GM23248 (cell line): ENCODE measurements at regions not wholly inside any gene's neighbourhood (a gene's known extent, or its start where the extent isn't known, plus 50 kb on each side); places are given as distances from the start of the nearest gene placed in this dataset.

Experiments
- DNase-seq: peaks from one replicate; pipeline ENCODE4 v3.0.0-alpha.2; 2015
- H2AFZ ChIP-seq: fragments of 200-600 bp; sonication (generic); 2 replicates; pipeline ENCODE4 v1.6.1; 2016; ENCODE audit warnings: antibody characterized with exemption
- H3F3A ChIP-seq: fragments of 200-600 bp; sonication (generic); 2 replicates; pipeline ENCODE4 v1.6.1; 2016; ENCODE audit warnings: mild to moderate bottlenecking, antibody characterized with exemption, mixed run types; ENCODE audit not compliant: insufficient read depth
- H3K27ac ChIP-seq: fragments of 200-600 bp; sonication (generic); 2 replicates; pipeline ENCODE4 v1.5.1; 2016; ENCODE audit warnings: mild to moderate bottlenecking
- H3K27me3 ChIP-seq: fragments of 200-600 bp; sonication (generic); replicated peaks from 2 replicates; pipeline ENCODE4 v1.6.1; 2016; ENCODE audit warnings: mild to moderate bottlenecking; ENCODE audit not compliant: insufficient read depth
- H3K36me3 ChIP-seq: fragments of 200-600 bp; sonication (generic); 2 replicates; pipeline ENCODE4 v1.6.1; 2016; ENCODE audit warnings: low read depth, mild to moderate bottlenecking
- H3K4me1 ChIP-seq: fragments of 200-600 bp; sonication (generic); 2 replicates; pipeline ENCODE4 v1.6.1; 2016; ENCODE audit warnings: mild to moderate bottlenecking; ENCODE audit not compliant: insufficient read depth
- H3K4me2 ChIP-seq: fragments of 200-600 bp; sonication (generic); one replicate; pipeline ENCODE4 v1.6.1; 2016; ENCODE audit warnings: mild to moderate bottlenecking; ENCODE audit not compliant: unreplicated experiment
- H3K4me3 ChIP-seq: fragments of 200-600 bp; sonication (generic); 2 replicates; pipeline ENCODE4 v1.5.1; 2016; ENCODE audit warnings: mild to moderate bottlenecking
- H3K79me2 ChIP-seq: fragments of 200-600 bp; sonication (generic); 2 replicates; pipeline ENCODE4 v1.6.1; 2016; ENCODE audit warnings: mild to moderate bottlenecking; ENCODE audit not compliant: insufficient read depth
- H3K9ac ChIP-seq: fragments of 200-600 bp; sonication (generic); 2 replicates; pipeline ENCODE4 v1.6.1; 2016; ENCODE audit warnings: mild to moderate bottlenecking
- H3K9me2 ChIP-seq: fragments of 200-600 bp; sonication (generic); 2 replicates; pipeline ENCODE4 v1.6.1; 2016; ENCODE audit warnings: mixed run types, mild to moderate bottlenecking, moderate library complexity; ENCODE audit not compliant: insufficient read depth
- H3K9me3 ChIP-seq: fragments of 200-600 bp; sonication (generic); one replicate; pipeline ENCODE4 v1.6.1; 2017; ENCODE audit warnings: low read depth
- H4K20me1 ChIP-seq: fragments of 200-600 bp; sonication (generic); 2 replicates; pipeline ENCODE4 v1.6.0; 2016; ENCODE audit not compliant: insufficient read depth
- EZH2 ChIP-seq: fragments of 200-600 bp; sonication (generic); IDR thresholded peaks from 2 replicates; pipeline ENCODE4 v1.6.1; 2018; ENCODE audit warnings: antibody characterized with exemption, mild to moderate bottlenecking; ENCODE audit not compliant: insufficient read depth, poor library complexity, severe bottlenecking
- EZH2phosphoT487 ChIP-seq: fragments of 200-600 bp; sonication (generic); IDR thresholded peaks from 2 replicates; pipeline ENCODE4 v1.6.1; 2018; ENCODE audit warnings: antibody characterized with exemption, moderate library complexity, mild to moderate bottlenecking, low read depth; ENCODE audit not compliant: insufficient read depth
- WGBS, 2 experiments: methylation state at CpG; one replicate each; pipeline ENCODE4 v1.1.6; 2015 to 2017; ENCODE audit warnings: low lambda C conversion rate in 2 of 2, low coverage in 1 of 2; ENCODE audit errors: missing lambda C conversion rate in 2 of 2; 5-methylcytosine and 5-hydroxymethylcytosine counted together
- in situ Hi-C: fragments of 300-500 bp; cut with MboI; formaldehyde crosslinking; loops from 2 replicates; pipeline ENCODE4 v1.15.0; 2020

DNA sequence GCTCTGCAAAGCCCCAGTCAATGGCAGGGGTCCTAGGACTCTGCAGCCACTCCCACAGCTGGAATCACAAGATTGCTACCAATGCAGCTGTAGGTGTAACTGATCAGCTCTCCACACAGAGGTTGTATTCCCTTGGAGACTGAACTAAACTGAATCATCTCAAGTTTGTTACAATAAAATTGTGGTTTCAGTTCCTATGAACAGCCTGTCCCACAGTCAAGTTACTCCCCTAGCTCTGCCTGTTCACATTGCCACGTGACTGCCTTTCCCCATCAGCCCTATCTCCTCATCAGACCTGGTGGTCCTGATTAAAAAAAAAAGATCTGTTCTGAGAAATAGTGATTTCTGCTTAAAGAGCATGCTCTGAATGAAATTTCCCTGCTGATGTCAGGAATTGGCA is 287.9 kb upstream of the NBEA start:
- no peaks in the 10 kb centered on the region for H3K79me2 ChIP-seq
- H3F3A ChIP-seq = no peaks in the 10 kb centered on the region
- no peaks in the 10 kb centered on the region for H3K9me3 ChIP-seq
- WGBS, 2 experiments = 4 to 13% methylated on average over 1 of the region's 1 CpG
- H4K20me1 ChIP-seq = no peaks in the 10 kb centered on the region
- in situ Hi-C loops = no loop called here
- H3K9me2 ChIP-seq = no peaks in the 10 kb centered on the region
- TF ChIP-seq EZH2 = no peak
- TF ChIP-seq EZH2phosphoT487 = no peak
- 0 out of 2 replicates have a peak, but pooled peaks cover 8% of the 10 kb centered on the region for H3K4me1 ChIP-seq
- no peak overlapping the region for H2AFZ ChIP-seq
- H3K27ac ChIP-seq = no peak overlapping the region
- H3K27me3 ChIP-seq = no peaks in the 10 kb centered on the region
- no peak overlapping the region for H3K4me3 ChIP-seq
- H3K4me2 ChIP-seq = no peak overlapping the region
- H3K36me3 ChIP-seq = no peaks in the 10 kb centered on the region
- H3K9ac ChIP-seq = no peak overlapping the region
- peak; percentile 37 for DNase-seq

DNA sequence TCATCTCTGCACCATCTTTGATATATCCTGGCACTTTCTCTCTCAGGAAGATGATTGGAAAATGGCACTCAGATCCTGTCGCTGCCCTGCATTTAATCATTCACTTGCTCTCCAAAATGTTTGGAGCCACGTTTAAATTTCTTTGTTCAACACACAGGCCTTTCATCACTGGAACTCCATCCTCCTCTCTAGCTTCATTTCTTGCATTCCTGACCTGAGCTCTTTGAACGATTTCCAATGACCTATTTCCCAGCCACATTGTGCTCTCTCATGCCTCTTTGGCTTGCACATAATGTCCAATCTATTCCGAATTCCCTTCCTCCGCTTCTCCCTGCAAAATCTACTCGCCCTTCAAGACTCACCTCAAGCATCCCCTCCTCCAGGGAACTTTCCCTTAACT is 287.4 kb upstream of the NBEA start:
- peak; percentile 2 for DNase-seq
- no peaks in the 10 kb centered on the region for H3F3A ChIP-seq
- no peak overlapping the region for H3K9ac ChIP-seq
- WGBS, 2 experiments = 57 to 60% methylated on average over 6 of the region's 6 CpGs
- H3K36me3 ChIP-seq = no peaks in the 10 kb centered on the region
- H3K4me2 ChIP-seq = no peak overlapping the region
- no peaks in the 10 kb centered on the region for H3K79me2 ChIP-seq
- H3K27ac ChIP-seq = no peak overlapping the region
- no peaks in the 10 kb centered on the region for H3K9me3 ChIP-seq
- H3K4me1 ChIP-seq = 0 out of 2 replicates have a peak, but pooled peaks cover 8% of the 10 kb centered on the region
- no peak overlapping the region for H2AFZ ChIP-seq
- H3K4me3 ChIP-seq = no peak overlapping the region
- H3K27me3 ChIP-seq = no peaks in the 10 kb centered on the region
- in situ Hi-C loops = no loop called here
- H3K9me2 ChIP-seq = no peaks in the 10 kb centered on the region
- no peaks in the 10 kb centered on the region for H4K20me1 ChIP-seq
- no peak for TF ChIP-seq EZH2phosphoT487
- TF ChIP-seq EZH2 = no peak

GRCh38 chr13:34655554-34655953 is 286.5 kb upstream of the NBEA start:
- H3K27me3 ChIP-seq = no peaks in the 10 kb centered on the region
- H3K4me2 ChIP-seq = no peak overlapping the region
- no peak overlapping the region for H2AFZ ChIP-seq
- no peaks in the 10 kb centered on the region for H4K20me1 ChIP-seq
- no peak overlapping the region for H3K4me3 ChIP-seq
- H3K4me1 ChIP-seq = 0 out of 2 replicates have a peak, but pooled peaks cover 8% of the 10 kb centered on the region
- no peak for TF ChIP-seq EZH2
- TF ChIP-seq EZH2phosphoT487 = no peak
- in situ Hi-C loops = no loop called here
- H3K9ac ChIP-seq = no peak overlapping the region
- no peaks in the 10 kb centered on the region for H3F3A ChIP-seq
- no peaks in the 10 kb centered on the region for H3K9me2 ChIP-seq
- no peaks in the 10 kb centered on the region for H3K9me3 ChIP-seq
- H3K27ac ChIP-seq = no peak overlapping the region
- no peaks in the 10 kb centered on the region for H3K79me2 ChIP-seq
- no peaks in the 10 kb centered on the region for H3K36me3 ChIP-seq
- DNase-seq = no peak

- Histone ChIP-seq H3K9ac (no peak overlapping the region), H3K4me2 (no peak overlapping the region), H3K9me2 (no peaks in the 10 kb centered on the region), H2AFZ (no peak overlapping the region), H3K27ac (no peak overlapping the region), H3F3A (no peaks in the 10 kb centered on the region), H3K4me1 (0 out of 2 replicates have a peak, but pooled peaks cover 8% of the 10 kb centered on the region), H3K9me3 (no peaks in the 10 kb centered on the region), H3K4me3 (no peak overlapping the region), H4K20me1 (no peaks in the 10 kb centered on the region), H3K27me3 (no peaks in the 10 kb centered on the region), H3K79me2 (no peaks in the 10 kb centered on the region), H3K36me3 (no peaks in the 10 kb centered on the region)
- no peak for TF ChIP-seq EZH2
- no peak for TF ChIP-seq EZH2phosphoT487
- DNase-seq = peak; percentile 77
- WGBS, 2 experiments = 76 to 78% methylated on average over 1 of the region's 1 CpG
- in situ Hi-C loops = no loop called here
Observed at GRCh38 chr13:34657716-34658115, 284.4 kb upstream of the NBEA start.
